K562 (cell line): ENCODE measurements at regions not wholly inside any gene's neighbourhood (a gene's known extent, or its start where the extent isn't known, plus 50 kb on each side); places are given as distances from the start of the nearest gene placed in this dataset.

Experiments
- ATAC-seq: fragments of 200-7000 bp; cut with Tn5 transposase; 3 replicates; pipeline ENCODE4 v1.9.1; 2020; ENCODE audit warnings: moderate library complexity
- BruUV-seq: library from RNA; stranded (reverse); fragments of 400-500 nt; replicated peaks from 2 replicates; lab custom pipeline; 2021; lab: Mats Ljungman, UMichigan
- CTCF ChIA-PET: fragments of 300-600 bp; formaldehyde crosslinking; extraction: SDS; loops from one replicate; lab custom pipeline; 2021; ENCODE audit warnings: low intra/inter-chr PET ratio; lab: Yijun Ruan, JAX
- POLR2A ChIA-PET: fragments of 300-600, 350-650 bp; sonication (Branson Sonifier 250); formaldehyde crosslinking; extraction: SDS; loops from one replicate; lab custom pipeline; 2021; ENCODE audit warnings: antibody characterized with exemption, inconsistent platforms; lab: Yijun Ruan, JAX
- DNase-seq, 4 experiments: peaks; one replicate each; pipeline versions ENCODE4 v3.0.0 to v3.0.0-alpha.2; 2011 to 2018; ENCODE audit warnings: low spot score in 3 of 4, mixed read lengths in 3 of 4; ENCODE audit errors: extremely low read depth in 1 of 4
- FAIRE-seq: peaks from 2 replicates; lab custom pipeline; 2011; peaks lifted over from hg19 to GRCh38; lab: Jason Lieb, UNC
- H2AFZ ChIP-seq: 2 replicates; pipeline ENCODE4 v1.6.0; 2011; ENCODE audit warnings: low read depth, low read length, control low read depth, inconsistent platforms
- H3K27ac ChIP-seq: fragments of 200-600 bp; 3 replicates; pipeline ENCODE4 v1.8.0; 2011; ENCODE audit warnings: low read depth, mild to moderate bottlenecking, control low read depth, inconsistent platforms, low read length, moderate library complexity, mixed read lengths; ENCODE audit errors: extremely low read depth
- H3K27me3 ChIP-seq, 2 experiments: fragments of 300-600 bp in 1 of 2; 2 replicates in 1 of 2; 3 replicates in 1 of 2; pipeline versions ENCODE4 v1.6.0 to v1.8.0; 2011; ENCODE audit warnings: inconsistent platforms in 2 of 2, low read length in 2 of 2, mild to moderate bottlenecking in 1 of 2, mixed read lengths in 1 of 2, moderate library complexity in 1 of 2; ENCODE audit not compliant: control insufficient read depth in 2 of 2, insufficient read depth in 2 of 2
- H3K36me3 ChIP-seq: fragments of 300-600 bp; 3 replicates; pipeline ENCODE4 v1.8.0; 2011; ENCODE audit warnings: mild to moderate bottlenecking, low read length, inconsistent platforms; ENCODE audit not compliant: control insufficient read depth, insufficient read depth
- H3K4me1 ChIP-seq, 2 experiments: fragments of 200-600 bp in 1 of 2; replicated peaks in 1 of 2; 2 replicates in 1 of 2; 3 replicates in 1 of 2; pipeline versions ENCODE4 v1.5.1 to v1.8.0; 2011; ENCODE audit warnings: inconsistent platforms in 2 of 2, low read length in 2 of 2, mild to moderate bottlenecking in 1 of 2, mixed read lengths in 1 of 2, moderate library complexity in 1 of 2; ENCODE audit not compliant: control insufficient read depth in 2 of 2, insufficient read depth in 2 of 2
- H3K4me2 ChIP-seq: 2 replicates; pipeline ENCODE4 v1.6.1; 2011; ENCODE audit warnings: low read length, control low read depth, inconsistent platforms, mixed read lengths; ENCODE audit not compliant: insufficient read depth
- H3K4me3 ChIP-seq: fragments of 200-600 bp; sonication (generic), shearing (Covaris generic); 2 replicates; pipeline ENCODE4 v1.5.1; 2016; ENCODE audit warnings: control low read depth, inconsistent platforms
- H3K79me2 ChIP-seq: fragments of 200-600 bp; 3 replicates; pipeline ENCODE4 v1.8.0; 2011; ENCODE audit warnings: low read length, inconsistent platforms; ENCODE audit not compliant: control insufficient read depth, insufficient read depth
- H3K9ac ChIP-seq, 2 experiments: 2 replicates each; pipeline versions ENCODE4 v1.6.0 to v1.6.1; 2011; ENCODE audit warnings: low read depth in 2 of 2, low read length in 2 of 2, control low read depth in 1 of 2, inconsistent platforms in 1 of 2, mild to moderate bottlenecking in 1 of 2, mixed read lengths in 1 of 2; ENCODE audit not compliant: insufficient read depth in 1 of 2
- H3K9me1 ChIP-seq: one replicate; pipeline ENCODE4 v1.6.0; 2011; ENCODE audit warnings: inconsistent platforms, mild to moderate bottlenecking, low read length, moderate library complexity; ENCODE audit not compliant: control insufficient read depth, insufficient read depth
- H3K9me3 ChIP-seq: replicated peaks from 2 replicates; pipeline ENCODE4 v1.5.1; 2011; ENCODE audit warnings: low read depth, low read length, inconsistent platforms; ENCODE audit not compliant: control insufficient read depth, insufficient read depth
- H4K20me1 ChIP-seq: replicated peaks from 2 replicates; pipeline ENCODE4 v1.6.1; 2011; ENCODE audit warnings: low read length, inconsistent platforms, mixed read lengths; ENCODE audit not compliant: control insufficient read depth, insufficient read depth
- BACH1 ChIP-seq: fragments of 200-800 bp; sonication (Bioruptor generic); IDR thresholded peaks from 2 replicates; pipeline ENCODE4 v1.6.1; 2016; ENCODE audit warnings: missing genetic modification characterization, missing compliant biosample characterization
- ETV6 ChIP-seq, 3 experiments: fragments of 150-350 bp in 1 of 3; sonication (generic) in 1 of 3; formaldehyde crosslinking in 1 of 3; IDR thresholded peaks; 2 replicates each; pipeline versions ENCODE4 v1.6.1 to v1.8.0; 2014 to 2022; ENCODE audit warnings: borderline replicate concordance in 2 of 3, low read depth in 2 of 3, antibody characterized with exemption in 1 of 3, low read length in 1 of 3, mild to moderate bottlenecking in 1 of 3, missing genetic modification reagents in 1 of 3
- KAT2B ChIP-seq: IDR thresholded peaks from one replicate; pipeline ENCODE4 v1.6.1; 2012; ENCODE audit warnings: low read depth, mild to moderate bottlenecking, control low read depth, inconsistent platforms, low read length, moderate library complexity
- RCOR1 ChIP-seq, 2 experiments: IDR thresholded peaks; 2 replicates each; pipeline ENCODE4 v1.6.1; 2012; ENCODE audit warnings: low read depth in 2 of 2, low read length in 2 of 2, borderline replicate concordance in 1 of 2, improper control_type of control experiment in 1 of 2
- SOX6 ChIP-seq: fragments of 450-650 bp; IDR thresholded peaks from 2 replicates; pipeline ENCODE4 v1.6.1; 2014; ENCODE audit warnings: mild to moderate bottlenecking
- STAT5B ChIP-seq: fragments of 250-450 bp; sonication (Bioruptor Pico); IDR thresholded peaks from 2 replicates; pipeline ENCODE4 v1.8.0; 2021; ENCODE audit warnings: mild to moderate bottlenecking, inconsistent platforms
- ZBTB7A ChIP-seq: IDR thresholded peaks from 2 replicates; pipeline ENCODE4 v1.6.1; 2011; ENCODE audit warnings: low read depth, mild to moderate bottlenecking, low read length, moderate library complexity, borderline replicate concordance; ENCODE audit not compliant: control insufficient read depth
- ZNF384 ChIP-seq: IDR thresholded peaks from 2 replicates; pipeline ENCODE4 v1.6.1; 2012; ENCODE audit warnings: low read depth, low read length, improper control_type of control experiment
- WGBS: fragments of 100-300 bp; shearing (Covaris generic); methylation state at CpG from one replicate; pipeline ENCODE4 v1.1.6; 2016; ENCODE audit warnings: low coverage, mixed read lengths; ENCODE audit not compliant: insufficient coverage; ENCODE audit errors: missing lambda C conversion rate; 5-methylcytosine and 5-hydroxymethylcytosine counted together
- in situ Hi-C: fragments of 300-500 bp; cut with MboI; formaldehyde crosslinking; loops from 4 replicates; pipeline ENCODE4 v1.15.0; 2018; ENCODE audit warnings: inconsistent platforms, mixed read lengths
- intact Hi-C: fragments of 100-400 bp; cut with micrococcal nuclease; formaldehyde crosslinking; loops from 2 replicates; pipeline ENCODE4 v1.14.2; 2022
- TF ChIP-seq, protein P1 (sequence below): sonication (generic); formaldehyde crosslinking; IDR thresholded peaks from 2 replicates; pipeline ENCODE4 v1.8.0; 2022; ENCODE audit warnings: mild to moderate bottlenecking, missing genetic modification reagents
- TF ChIP-seq, protein P2 (sequence below): fragments of 250-450 bp; sonication (Bioruptor Pico); IDR thresholded peaks from 2 replicates; pipeline ENCODE4 v1.8.0; 2021; ENCODE audit warnings: moderate library complexity, mild to moderate bottlenecking, inconsistent platforms

DNA sequence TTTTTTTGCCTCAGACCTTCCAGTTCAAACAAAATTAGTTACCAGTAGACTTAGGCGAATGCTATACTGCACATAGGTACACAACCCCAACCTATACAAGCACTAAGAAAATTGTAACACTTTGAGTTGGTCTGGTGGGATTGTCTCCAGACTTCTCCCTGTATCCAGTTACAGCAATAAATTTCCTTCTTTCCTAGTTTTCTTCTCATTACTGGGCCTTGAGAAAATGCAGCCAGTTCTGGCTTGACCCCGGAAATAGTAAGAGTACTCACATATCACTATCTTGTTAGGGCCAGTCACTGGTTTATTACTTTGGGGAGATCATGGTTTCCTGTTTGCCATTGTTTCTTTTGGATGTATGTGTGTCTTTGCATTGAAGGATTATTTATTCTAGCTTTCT is 868.4 kb downstream of the DIPK2A start:
- Histone ChIP-seq H3K9me1 (no peaks in the 10 kb centered on the region), H3K27ac (no peak overlapping the region), H3K36me3 (no peaks in the 10 kb centered on the region), H3K79me2 (no peaks in the 10 kb centered on the region), H3K27me3 (no peaks in the 10 kb centered on the region), H3K4me2 (no peak overlapping the region), H3K9ac (no peak overlapping the region), H3K4me1 (no peaks in the 10 kb centered on the region), H2AFZ (no peak overlapping the region), H3K9me3 (no peaks in the 10 kb centered on the region), H4K20me1 (no peaks in the 10 kb centered on the region), H3K4me3 (no peak overlapping the region)
- TF ChIP-seq RCOR1 (IDR thresholded peaks at IDR 0.05; ENCODE audit: borderline replicate concordance in 1 of 2, low read depth in 2 of 2, low read length in 2 of 2) (no peak), ZNF384 (no peak), SOX6 (no peak), BACH1 (no peak), KAT2B (no peak), ETV6 (IDR thresholded peaks at IDR 0.05; ENCODE audit: borderline replicate concordance in 1 of 2, low read depth in 2 of 2, low read length in 1 of 2) (no peak), ETV6 (CRISPR knock-in tag; IDR thresholded peaks at IDR 0.05; ENCODE audit: borderline replicate concordance) (no peak), STAT5B (CRISPR knock-in tag) (no peak), ZBTB7A (no peak)
- TF ChIP-seq, protein P1, sequence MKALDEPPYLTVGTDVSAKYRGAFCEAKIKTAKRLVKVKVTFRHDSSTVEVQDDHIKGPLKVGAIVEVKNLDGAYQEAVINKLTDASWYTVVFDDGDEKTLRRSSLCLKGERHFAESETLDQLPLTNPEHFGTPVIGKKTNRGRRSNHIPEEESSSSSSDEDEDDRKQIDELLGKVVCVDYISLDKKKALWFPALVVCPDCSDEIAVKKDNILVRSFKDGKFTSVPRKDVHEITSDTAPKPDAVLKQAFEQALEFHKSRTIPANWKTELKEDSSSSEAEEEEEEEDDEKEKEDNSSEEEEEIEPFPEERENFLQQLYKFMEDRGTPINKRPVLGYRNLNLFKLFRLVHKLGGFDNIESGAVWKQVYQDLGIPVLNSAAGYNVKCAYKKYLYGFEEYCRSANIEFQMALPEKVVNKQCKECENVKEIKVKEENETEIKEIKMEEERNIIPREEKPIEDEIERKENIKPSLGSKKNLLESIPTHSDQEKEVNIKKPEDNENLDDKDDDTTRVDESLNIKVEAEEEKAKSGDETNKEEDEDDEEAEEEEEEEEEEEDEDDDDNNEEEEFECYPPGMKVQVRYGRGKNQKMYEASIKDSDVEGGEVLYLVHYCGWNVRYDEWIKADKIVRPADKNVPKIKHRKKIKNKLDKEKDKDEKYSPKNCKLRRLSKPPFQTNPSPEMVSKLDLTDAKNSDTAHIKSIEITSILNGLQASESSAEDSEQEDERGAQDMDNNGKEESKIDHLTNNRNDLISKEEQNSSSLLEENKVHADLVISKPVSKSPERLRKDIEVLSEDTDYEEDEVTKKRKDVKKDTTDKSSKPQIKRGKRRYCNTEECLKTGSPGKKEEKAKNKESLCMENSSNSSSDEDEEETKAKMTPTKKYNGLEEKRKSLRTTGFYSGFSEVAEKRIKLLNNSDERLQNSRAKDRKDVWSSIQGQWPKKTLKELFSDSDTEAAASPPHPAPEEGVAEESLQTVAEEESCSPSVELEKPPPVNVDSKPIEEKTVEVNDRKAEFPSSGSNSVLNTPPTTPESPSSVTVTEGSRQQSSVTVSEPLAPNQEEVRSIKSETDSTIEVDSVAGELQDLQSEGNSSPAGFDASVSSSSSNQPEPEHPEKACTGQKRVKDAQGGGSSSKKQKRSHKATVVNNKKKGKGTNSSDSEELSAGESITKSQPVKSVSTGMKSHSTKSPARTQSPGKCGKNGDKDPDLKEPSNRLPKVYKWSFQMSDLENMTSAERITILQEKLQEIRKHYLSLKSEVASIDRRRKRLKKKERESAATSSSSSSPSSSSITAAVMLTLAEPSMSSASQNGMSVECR, result no peak
- TF ChIP-seq, protein P2, sequence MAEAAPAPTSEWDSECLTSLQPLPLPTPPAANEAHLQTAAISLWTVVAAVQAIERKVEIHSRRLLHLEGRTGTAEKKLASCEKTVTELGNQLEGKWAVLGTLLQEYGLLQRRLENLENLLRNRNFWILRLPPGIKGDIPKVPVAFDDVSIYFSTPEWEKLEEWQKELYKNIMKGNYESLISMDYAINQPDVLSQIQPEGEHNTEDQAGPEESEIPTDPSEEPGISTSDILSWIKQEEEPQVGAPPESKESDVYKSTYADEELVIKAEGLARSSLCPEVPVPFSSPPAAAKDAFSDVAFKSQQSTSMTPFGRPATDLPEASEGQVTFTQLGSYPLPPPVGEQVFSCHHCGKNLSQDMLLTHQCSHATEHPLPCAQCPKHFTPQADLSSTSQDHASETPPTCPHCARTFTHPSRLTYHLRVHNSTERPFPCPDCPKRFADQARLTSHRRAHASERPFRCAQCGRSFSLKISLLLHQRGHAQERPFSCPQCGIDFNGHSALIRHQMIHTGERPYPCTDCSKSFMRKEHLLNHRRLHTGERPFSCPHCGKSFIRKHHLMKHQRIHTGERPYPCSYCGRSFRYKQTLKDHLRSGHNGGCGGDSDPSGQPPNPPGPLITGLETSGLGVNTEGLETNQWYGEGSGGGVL (CRISPR knock-in tag), result no peak
- ChIA-PET POLR2A (no interaction called here), CTCF (no interaction called here)
- FAIRE-seq, result no peak
- DNase-seq, result no peak
- in situ Hi-C loops (no loop called here), intact Hi-C loops (no loop called here)
- WGBS, result 0% methylated on average over 2 of the region's 2 CpGs
- no TSS peak for BruUV-seq
- no peak for ATAC-seq
